ENCODE measurements at regions not wholly inside any gene's neighbourhood (a gene's known extent, or its start where the extent isn't known, plus 50 kb on each side); places are given as distances from the start of the nearest gene placed in this dataset.
"Not testable (repeated sequence)": the region's sequence is repeated elsewhere in the genome, so short reads cannot be mapped to it uniquely, and the experiment has no call there.

- in situ Hi-C loops (cut with HindIII; ENCODE audit: low sequenced_read_pairs) = no loop called here
These were observed 246.8 kb upstream of the SFSWAP start for GRCh38 chr12:131464081-131464480.

GRCh38 chr12:131466306-131466705 is 244.6 kb upstream of the SFSWAP start:
- in situ Hi-C loops (cut with HindIII; ENCODE audit: low sequenced_read_pairs) = no loop called here

- in situ Hi-C loops (cut with HindIII; ENCODE audit: low sequenced_read_pairs) = no loop called here
These were observed 244.0 kb upstream of the SFSWAP start for GRCh38 chr12:131466932-131467331.

- in situ Hi-C loops (cut with HindIII; ENCODE audit: low sequenced_read_pairs) = no loop called here
These were observed 242.7 kb upstream of the SFSWAP start for GRCh38 chr12:131468206-131468605.

GRCh38 chr12:131469945-131470344 is 240.9 kb upstream of the SFSWAP start:
- in situ Hi-C loops (cut with HindIII; ENCODE audit: low sequenced_read_pairs) = not testable (repeated sequence)

GRCh38 chr12:131471271-131471905 is 239.5 kb upstream of the SFSWAP start:
- in situ Hi-C loops (cut with HindIII; ENCODE audit: low sequenced_read_pairs) = no loop called here

- in situ Hi-C loops (cut with HindIII; ENCODE audit: low sequenced_read_pairs) = no loop called here
These were observed 238.8 kb upstream of the SFSWAP start for GRCh38 chr12:131471946-131472732.

- in situ Hi-C loops (cut with HindIII; ENCODE audit: low sequenced_read_pairs) = no loop called here
These were observed 237.6 kb upstream of the SFSWAP start for GRCh38 chr12:131473261-131473660.

- in situ Hi-C loops (cut with HindIII; ENCODE audit: low sequenced_read_pairs) = no loop called here
These were observed 236.9 kb upstream of the SFSWAP start for GRCh38 chr12:131473741-131474709.

- in situ Hi-C loops (cut with HindIII; ENCODE audit: low sequenced_read_pairs) = not testable (repeated sequence)
These were observed 235.9 kb upstream of the SFSWAP start for GRCh38 chr12:131475012-131475411.

GRCh38 chr12:131477613-131478012 is 233.3 kb upstream of the SFSWAP start:
- in situ Hi-C loops (cut with HindIII; ENCODE audit: low sequenced_read_pairs) = no loop called here

GRCh38 chr12:131478468-131478867 is 232.4 kb upstream of the SFSWAP start:
- in situ Hi-C loops (cut with HindIII; ENCODE audit: low sequenced_read_pairs) = no loop called here

- in situ Hi-C loops (cut with HindIII; ENCODE audit: low sequenced_read_pairs) = no loop called here
These were observed 228.7 kb upstream of the SFSWAP start for GRCh38 chr12:131482199-131482598.

GRCh38 chr12:131482686-131483085 is 228.2 kb upstream of the SFSWAP start:
- in situ Hi-C loops (cut with HindIII; ENCODE audit: low sequenced_read_pairs) = no loop called here

- in situ Hi-C loops (cut with HindIII; ENCODE audit: low sequenced_read_pairs) = no loop called here
These were observed 224.2 kb upstream of the SFSWAP start for GRCh38 chr12:131486451-131487230.

GRCh38 chr12:131487388-131488124 is 223.3 kb upstream of the SFSWAP start:
- in situ Hi-C loops (cut with HindIII; ENCODE audit: low sequenced_read_pairs) = no loop called here

- in situ Hi-C loops (cut with HindIII; ENCODE audit: low sequenced_read_pairs) = no loop called here
These were observed 221.2 kb upstream of the SFSWAP start for GRCh38 chr12:131489718-131490117.

GRCh38 chr12:131491155-131491554 is 219.7 kb upstream of the SFSWAP start:
- in situ Hi-C loops (cut with HindIII; ENCODE audit: low sequenced_read_pairs) = no loop called here

GRCh38 chr12:131491916-131492490 is 218.9 kb upstream of the SFSWAP start:
- in situ Hi-C loops (cut with HindIII; ENCODE audit: low sequenced_read_pairs) = no loop called here

Measured in endothelial cell of hepatic sinusoid (primary cell).